ENCODE measurements at regions not wholly inside any gene's neighbourhood (a gene's known extent, or its start where the extent isn't known, plus 50 kb on each side); places are given as distances from the start of the nearest gene placed in this dataset.

GRCh38 chr4:24322511-24322910 is 261.8 kb downstream of the DHX15 start:
- Mint-ChIP-seq H3K9me3 (peaks cover 0 to 9% (median 2%) of the 10 kb centered on the region in 11 donors), H3K27ac (no peak overlapping the region), H3K4me1 (no peaks in the 10 kb centered on the region), H3K36me3 (no peaks in the 10 kb centered on the region), H3K4me3 (no peak overlapping the region), H3K27me3 (peaks cover 0 to 9% (median 0%) of the 10 kb centered on the region in 5 donors)
- ATAC-seq (no peak), DNase-seq (no peak)
- CTCF ChIA-PET, result no interaction called here
- H3K36me3 ChIP-seq (ENCODE audit: control insufficient read depth in 2 of 3, insufficient read depth in 3 of 3, low read length in 3 of 3), result no peaks in the 10 kb centered on the region
- POLR2A ChIA-PET, result no interaction called here
- H3K9me3 ChIP-seq (ENCODE audit: control insufficient read depth in 2 of 3, low read length in 3 of 3), result no peaks in the 10 kb centered on the region
- no peaks in the 10 kb centered on the region for H3K4me1 ChIP-seq (ENCODE audit: control insufficient read depth in 2 of 2, insufficient read depth in 2 of 2, low read length in 2 of 2)
- no peak overlapping the region for H3K4me3 ChIP-seq (ENCODE audit: low read length)
- intact Hi-C loops (cut with micrococcal nuclease), result no loop called here
- H3K27me3 ChIP-seq (ENCODE audit: control insufficient read depth in 2 of 2, insufficient read depth in 2 of 2, low read length in 2 of 2), result no peaks in the 10 kb centered on the region
- no peak overlapping the region for H3K27ac ChIP-seq (ENCODE audit: low read depth, low read length)

DNA sequence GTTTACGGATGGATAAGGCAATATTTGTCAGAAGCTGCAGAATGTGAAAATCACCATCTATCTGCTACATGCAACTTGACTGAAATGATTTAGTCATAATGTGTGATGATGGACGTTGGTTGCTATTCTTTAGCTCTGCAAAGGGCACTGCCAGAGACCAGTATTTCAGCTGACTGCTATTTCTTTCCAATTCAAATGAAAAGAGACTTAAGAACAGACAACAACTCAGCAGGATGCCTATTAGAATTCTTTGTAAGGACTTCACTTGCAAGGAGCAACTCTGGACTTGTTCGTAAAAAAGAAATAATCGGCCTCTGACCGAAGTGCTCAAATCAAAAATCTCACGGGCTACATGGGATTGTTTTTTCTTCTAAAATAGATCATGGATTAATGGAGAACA is 262.7 kb downstream of the DHX15 start:
- ATAC-seq (no peak), DNase-seq (no peak)
- POLR2A ChIA-PET, result no interaction called here
- Mint-ChIP-seq H3K27ac (no peak overlapping the region), H3K36me3 (no peaks in the 10 kb centered on the region), H3K27me3 (peaks cover 0 to 9% (median 0%) of the 10 kb centered on the region in 5 donors), H3K4me1 (no peaks in the 10 kb centered on the region), H3K9me3 (peaks cover 0 to 8% (median 1%) of the 10 kb centered on the region in 11 donors), H3K4me3 (no peak overlapping the region)
- H3K4me1 ChIP-seq (ENCODE audit: control insufficient read depth in 2 of 2, insufficient read depth in 2 of 2, low read length in 2 of 2), result no peaks in the 10 kb centered on the region
- H3K4me3 ChIP-seq (ENCODE audit: low read length), result no peak overlapping the region
- intact Hi-C loops (cut with micrococcal nuclease), result no loop called here
- no peaks in the 10 kb centered on the region for H3K27me3 ChIP-seq (ENCODE audit: control insufficient read depth in 2 of 2, insufficient read depth in 2 of 2, low read length in 2 of 2)
- no peak overlapping the region for H3K27ac ChIP-seq (ENCODE audit: low read depth, low read length)
- no peaks in the 10 kb centered on the region for H3K9me3 ChIP-seq (ENCODE audit: control insufficient read depth in 2 of 3, low read length in 3 of 3)
- CTCF ChIA-PET, result no interaction called here
- no peaks in the 10 kb centered on the region for H3K36me3 ChIP-seq (ENCODE audit: control insufficient read depth in 2 of 3, insufficient read depth in 3 of 3, low read length in 3 of 3)

- Histone ChIP-seq H3K4me3 (ENCODE audit: low read length) (no peak overlapping the region), H3K36me3 (ENCODE audit: control insufficient read depth in 2 of 3, insufficient read depth in 3 of 3, low read length in 3 of 3) (no peaks in the 10 kb centered on the region), H3K4me1 (ENCODE audit: control insufficient read depth in 2 of 2, insufficient read depth in 2 of 2, low read length in 2 of 2) (no peaks in the 10 kb centered on the region), H3K9me3 (ENCODE audit: control insufficient read depth in 2 of 3, low read length in 3 of 3) (no peaks in the 10 kb centered on the region), H3K27me3 (ENCODE audit: control insufficient read depth in 2 of 2, insufficient read depth in 2 of 2, low read length in 2 of 2) (no peaks in the 10 kb centered on the region), H3K27ac (ENCODE audit: low read depth, low read length) (no peak overlapping the region)
- intact Hi-C loops (cut with micrococcal nuclease), result no loop called here
- Mint-ChIP-seq H3K27me3 (peaks cover 0 to 9% (median under 1%) of the 10 kb centered on the region in 5 donors), H3K4me3 (no peak overlapping the region), H3K4me1 (no peaks in the 10 kb centered on the region), H3K36me3 (no peaks in the 10 kb centered on the region), H3K9me3 (peaks cover 0 to 8% (median 0%) of the 10 kb centered on the region in 11 donors), H3K27ac (no peak overlapping the region)
- ChIA-PET CTCF (no interaction called here), POLR2A (no interaction called here)
- ATAC-seq (no peak), DNase-seq (no peak)
Measured at GRCh38 chr4:24321131-24321530, 263.2 kb downstream of the DHX15 start.

DNA sequence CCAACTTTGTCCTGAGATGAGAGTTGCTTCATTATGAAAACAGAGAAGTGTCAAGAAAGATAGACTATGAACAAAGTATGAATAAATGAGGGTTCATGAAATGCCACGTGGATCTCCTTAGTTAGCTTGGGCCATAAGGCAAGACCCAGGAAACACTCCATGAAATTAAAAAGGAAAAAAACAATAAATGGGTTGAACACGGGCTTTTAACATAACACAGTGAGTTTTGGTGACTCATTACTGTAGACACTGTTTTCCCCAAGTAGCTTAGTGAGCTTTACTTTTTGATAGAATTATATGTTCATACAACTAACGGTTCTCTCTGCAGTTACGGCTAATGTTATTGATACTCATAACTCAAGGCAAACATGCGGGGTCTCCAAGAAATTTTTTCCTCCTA is 265.0 kb downstream of the DHX15 start:
- ChIA-PET POLR2A (no interaction called here), CTCF (no interaction called here)
- H3K36me3 Mint-ChIP-seq, result no peaks in the 10 kb centered on the region
- no peaks in the 10 kb centered on the region for H3K36me3 ChIP-seq (ENCODE audit: control insufficient read depth in 2 of 3, insufficient read depth in 3 of 3, low read length in 3 of 3)
- H3K27ac Mint-ChIP-seq, result no peak overlapping the region
- no peaks in the 10 kb centered on the region for H3K27me3 ChIP-seq (ENCODE audit: control insufficient read depth in 2 of 2, insufficient read depth in 2 of 2, low read length in 2 of 2)
- DNase-seq (no peak), ATAC-seq (no peak)
- no peak overlapping the region for H3K27ac ChIP-seq (ENCODE audit: low read depth, low read length)
- H3K27me3 Mint-ChIP-seq, result peaks cover 0 to 5% (median 2%) of the 10 kb centered on the region in 5 donors
- H3K4me3 Mint-ChIP-seq, result no peak overlapping the region
- intact Hi-C loops (cut with micrococcal nuclease), result no loop called here
- H3K4me1 ChIP-seq (ENCODE audit: control insufficient read depth in 2 of 2, insufficient read depth in 2 of 2, low read length in 2 of 2), result no peaks in the 10 kb centered on the region
- no peak overlapping the region for H3K4me3 ChIP-seq (ENCODE audit: low read length)
- H3K4me1 Mint-ChIP-seq, result no peaks in the 10 kb centered on the region
- H3K9me3 Mint-ChIP-seq, result peaks cover 0 to 5% (median 0%) of the 10 kb centered on the region in 11 donors
- no peaks in the 10 kb centered on the region for H3K9me3 ChIP-seq (ENCODE audit: control insufficient read depth in 2 of 3, low read length in 3 of 3)

DNA sequence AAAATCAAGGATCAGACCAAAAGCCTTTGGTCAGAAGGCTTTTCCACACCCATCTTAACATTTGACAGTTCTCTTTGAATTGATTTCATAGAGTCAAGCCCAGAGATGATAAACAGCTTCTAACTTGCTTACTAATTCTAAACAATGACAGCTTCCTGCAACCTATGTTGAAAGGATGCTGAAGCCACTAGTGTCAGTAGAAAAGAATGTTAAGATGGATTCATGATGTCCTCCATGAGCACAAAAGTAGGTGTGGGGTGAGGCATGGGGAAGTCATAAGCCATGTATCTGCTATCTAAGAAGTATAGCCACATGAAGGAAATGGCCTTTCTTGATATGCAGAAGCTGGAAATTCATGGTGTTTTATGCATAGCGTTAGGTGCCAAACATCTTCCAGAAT is 269.3 kb downstream of the DHX15 start:
- H3K27ac Mint-ChIP-seq, result no peak overlapping the region

GRCh38 chr4:24312261-24312913 is 272.0 kb downstream of the DHX15 start:
- ATAC-seq, result no peak
- Mint-ChIP-seq H3K27ac (no peak overlapping the region), H3K36me3 (no peaks in the 10 kb centered on the region), H3K27me3 (peaks cover 0 to 6% (median 0%) of the 10 kb centered on the region in 5 donors), H3K4me3 (no peak overlapping the region), H3K4me1 (no peaks in the 10 kb centered on the region), H3K9me3 (peaks cover 0 to 18% (median 3%) of the 10 kb centered on the region in 11 donors)
- intact Hi-C loops (cut with micrococcal nuclease), result no loop called here
- ChIA-PET POLR2A (no interaction called here), CTCF (no interaction called here)
- Histone ChIP-seq H3K9me3 (ENCODE audit: control insufficient read depth in 2 of 3, low read length in 3 of 3) (no peaks in the 10 kb centered on the region), H3K27ac (ENCODE audit: low read depth, low read length) (no peak overlapping the region), H3K4me1 (ENCODE audit: control insufficient read depth in 2 of 2, insufficient read depth in 2 of 2, low read length in 2 of 2) (no peaks in the 10 kb centered on the region), H3K36me3 (ENCODE audit: control insufficient read depth in 2 of 3, insufficient read depth in 3 of 3, low read length in 3 of 3) (no peaks in the 10 kb centered on the region), H3K4me3 (ENCODE audit: low read length) (no peak overlapping the region), H3K27me3 (ENCODE audit: control insufficient read depth in 2 of 2, insufficient read depth in 2 of 2, low read length in 2 of 2) (no peaks in the 10 kb centered on the region)
- DNase-seq, result no peak

More for the DNA sequence above, 269.3 kb downstream of the DHX15 start:
- H3K4me3 ChIP-seq (ENCODE audit: low read length), result no peak overlapping the region
- no peaks in the 10 kb centered on the region for H3K27me3 ChIP-seq (ENCODE audit: control insufficient read depth in 2 of 2, insufficient read depth in 2 of 2, low read length in 2 of 2)
- H3K27me3 Mint-ChIP-seq, result peaks cover 0 to 4% (median 0%) of the 10 kb centered on the region in 5 donors
- H3K9me3 Mint-ChIP-seq, result peaks cover 0 to 8% (median 0%) of the 10 kb centered on the region in 11 donors
- no peaks in the 10 kb centered on the region for H3K9me3 ChIP-seq (ENCODE audit: control insufficient read depth in 2 of 3, low read length in 3 of 3)
- CTCF ChIA-PET, result no interaction called here
- POLR2A ChIA-PET, result interaction anchor here (0.7 kb wide), 1 partner anchor 319 kb away, joined by 3 read pairs; no protein-coding TSS in a partner anchor
- no peaks in the 10 kb centered on the region for H3K4me1 Mint-ChIP-seq
- DNase-seq (no peak), ATAC-seq (no peak)
- no peak overlapping the region for H3K4me3 Mint-ChIP-seq
- no peak overlapping the region for H3K27ac ChIP-seq (ENCODE audit: low read depth, low read length)
- no peaks in the 10 kb centered on the region for H3K36me3 ChIP-seq (ENCODE audit: control insufficient read depth in 2 of 3, insufficient read depth in 3 of 3, low read length in 3 of 3)
- intact Hi-C loops (cut with micrococcal nuclease), result no loop called here
- H3K4me1 ChIP-seq (ENCODE audit: control insufficient read depth in 2 of 2, insufficient read depth in 2 of 2, low read length in 2 of 2), result no peaks in the 10 kb centered on the region
- H3K36me3 Mint-ChIP-seq, result no peaks in the 10 kb centered on the region

DNA sequence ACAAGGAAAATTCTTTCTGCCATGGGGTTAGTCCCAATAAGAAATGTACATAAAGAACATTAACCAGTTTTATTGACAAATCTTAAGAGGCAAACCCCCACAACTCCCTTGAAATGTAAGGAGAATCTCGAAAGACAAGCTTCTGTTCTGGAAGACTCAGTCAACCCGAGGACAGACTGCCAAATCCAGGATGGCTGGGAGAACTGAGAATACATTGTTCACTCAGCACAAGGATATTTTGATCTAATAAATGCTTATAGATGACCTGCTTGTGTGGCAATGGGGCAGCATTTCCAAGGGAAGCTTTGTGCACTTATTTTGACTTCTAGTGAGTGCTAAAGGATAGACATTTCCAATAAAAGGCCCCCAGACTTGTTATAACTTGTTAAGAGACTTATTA is 280.4 kb downstream of the DHX15 start:
- Histone ChIP-seq H3K9me3 (ENCODE audit: control insufficient read depth in 2 of 3, low read length in 3 of 3) (no peaks in the 10 kb centered on the region), H3K36me3 (ENCODE audit: control insufficient read depth in 2 of 3, insufficient read depth in 3 of 3, low read length in 3 of 3) (no peaks in the 10 kb centered on the region), H3K4me1 (ENCODE audit: control insufficient read depth in 2 of 2, insufficient read depth in 2 of 2, low read length in 2 of 2) (no peaks in the 10 kb centered on the region), H3K27ac (ENCODE audit: low read depth, low read length) (no peak overlapping the region), H3K4me3 (ENCODE audit: low read length) (no peak overlapping the region), H3K27me3 (ENCODE audit: control insufficient read depth in 2 of 2, insufficient read depth in 2 of 2, low read length in 2 of 2) (no peaks in the 10 kb centered on the region)
- Mint-ChIP-seq H3K4me1 (no peaks in the 10 kb centered on the region), H3K27me3 (peaks cover 0 to 18% (median 13%) of the 10 kb centered on the region in 5 donors), H3K4me3 (no peak overlapping the region), H3K9me3 (peaks cover 0 to 12% (median 2%) of the 10 kb centered on the region in 11 donors), H3K27ac (no peak overlapping the region), H3K36me3 (no peaks in the 10 kb centered on the region)
- intact Hi-C loops (cut with micrococcal nuclease), result no loop called here
- CTCF ChIA-PET, result no interaction called here
- POLR2A ChIA-PET, result no interaction called here
- DNase-seq (no peak), ATAC-seq (no peak)

All from naive thymus-derived CD4-positive, alpha-beta T cell (primary cell).